Esophagus squamous epithelium (tissue), 5 donors: ENCODE measurements at regions not wholly inside any gene's neighbourhood (a gene's known extent, or its start where the extent isn't known, plus 50 kb on each side); places are given as distances from the start of the nearest gene placed in this dataset.

Experiments
- DNase-seq: peaks from one replicate; lab custom pipeline; 2025; lab: John Stamatoyannopoulos, UW
- H3K27ac ChIP-seq, 4 donors: fragments of 200-600 bp; sonication (generic); one replicate each; pipeline ENCODE4 v1.5.1; 2016 to 2019; ENCODE audit warnings: mild to moderate bottlenecking in 1 of 4
- H3K27me3 ChIP-seq, 4 donors: fragments of 200-600 bp; sonication (generic); 1 replicate in 3 of 4; 2 replicates in 1 of 4; pipeline versions ENCODE4 v1.5.1 to v1.6.0; 2017 to 2021; ENCODE audit warnings: antibody characterized with exemption in 1 of 4
- H3K36me3 ChIP-seq, 3 donors: fragments of 200-600 bp; sonication (generic); one replicate each; pipeline ENCODE4 v1.5.1; 2016 to 2019
- H3K4me1 ChIP-seq, 3 donors: fragments of 200-600 bp; sonication (generic); one replicate each; pipeline ENCODE4 v1.5.1; 2017 to 2019
- H3K4me3 ChIP-seq, 4 donors: fragments of 200-600 bp; sonication (generic); 1 replicate in 3 of 4; 2 replicates in 1 of 4; pipeline ENCODE4 v1.5.1; 2016 to 2019; ENCODE audit warnings: mild to moderate bottlenecking in 2 of 4, moderate library complexity in 1 of 4
- H3K9me3 ChIP-seq, 3 donors: fragments of 200-600 bp; sonication (generic); one replicate each; pipeline ENCODE4 v1.5.1; 2016 to 2019
- POLR2A ChIP-seq, 4 donors: fragments of 450-650 bp; IDR thresholded peaks; one replicate each; pipeline ENCODE4 v1.6.1; 2017; ENCODE audit warnings: antibody characterized with exemption in 4 of 4, mild to moderate bottlenecking in 4 of 4, moderate library complexity in 3 of 4
- WGBS, 2 donors: methylation state at CpG; one replicate each; pipeline ENCODE4 v1.1.5; 2018; 5-methylcytosine and 5-hydroxymethylcytosine counted together
- intact Hi-C: fragments of 100-400 bp; cut with DNase I; formaldehyde crosslinking; loops from one replicate; pipeline ENCODE4 v1.15.0; 2022
- TF ChIP-seq, protein P1 (sequence below), 6 experiments: fragments of 450-650 bp in 4 of 6; fragments of 200-600 bp in 2 of 6; sonication (generic) in 2 of 6; IDR thresholded peaks; one replicate each; pipeline ENCODE4 v1.5.1; 2016 to 2019; ENCODE audit warnings: antibody characterized with exemption in 6 of 6, mild to moderate bottlenecking in 4 of 6, moderate library complexity in 4 of 6
- donor health status: DM: yes; HTN: yes; CAD: no.

DNA sequence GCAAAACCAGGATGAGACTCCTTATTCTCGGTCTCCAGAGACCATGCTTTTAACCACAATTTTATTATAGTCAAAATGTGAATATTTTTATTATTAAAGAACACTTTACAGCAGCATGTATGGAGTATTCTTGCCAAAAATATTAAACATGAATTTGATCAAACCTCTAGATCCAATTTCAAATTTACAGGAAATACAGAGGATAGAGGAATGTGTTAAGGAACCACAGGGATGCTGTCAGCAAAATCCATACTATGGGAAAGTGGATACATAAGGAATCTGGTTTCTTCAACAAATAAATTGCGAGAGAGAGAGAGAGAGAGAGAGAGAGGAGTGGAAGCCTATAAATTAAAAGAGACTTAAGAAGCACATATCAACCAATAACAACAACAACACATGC is 348.2 kb upstream of the NUDT12 start:
- Histone ChIP-seq H3K4me1 (no peaks in the 10 kb centered on the region), H3K27ac (no peak overlapping the region), H3K9me3 (no peaks in the 10 kb centered on the region), H3K36me3 (no peaks in the 10 kb centered on the region), H3K27me3 (no peaks in the 10 kb centered on the region), H3K4me3 (no peak overlapping the region)
- 46 to 62% methylated on average over 2 of the region's 2 CpGs for WGBS, 2 donors
- intact Hi-C loops, result no loop called here
- no peak for DNase-seq
- TF ChIP-seq, protein P1, sequence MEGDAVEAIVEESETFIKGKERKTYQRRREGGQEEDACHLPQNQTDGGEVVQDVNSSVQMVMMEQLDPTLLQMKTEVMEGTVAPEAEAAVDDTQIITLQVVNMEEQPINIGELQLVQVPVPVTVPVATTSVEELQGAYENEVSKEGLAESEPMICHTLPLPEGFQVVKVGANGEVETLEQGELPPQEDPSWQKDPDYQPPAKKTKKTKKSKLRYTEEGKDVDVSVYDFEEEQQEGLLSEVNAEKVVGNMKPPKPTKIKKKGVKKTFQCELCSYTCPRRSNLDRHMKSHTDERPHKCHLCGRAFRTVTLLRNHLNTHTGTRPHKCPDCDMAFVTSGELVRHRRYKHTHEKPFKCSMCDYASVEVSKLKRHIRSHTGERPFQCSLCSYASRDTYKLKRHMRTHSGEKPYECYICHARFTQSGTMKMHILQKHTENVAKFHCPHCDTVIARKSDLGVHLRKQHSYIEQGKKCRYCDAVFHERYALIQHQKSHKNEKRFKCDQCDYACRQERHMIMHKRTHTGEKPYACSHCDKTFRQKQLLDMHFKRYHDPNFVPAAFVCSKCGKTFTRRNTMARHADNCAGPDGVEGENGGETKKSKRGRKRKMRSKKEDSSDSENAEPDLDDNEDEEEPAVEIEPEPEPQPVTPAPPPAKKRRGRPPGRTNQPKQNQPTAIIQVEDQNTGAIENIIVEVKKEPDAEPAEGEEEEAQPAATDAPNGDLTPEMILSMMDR (IDR thresholded peaks at IDR 0.05), result no peak
- no peak for TF ChIP-seq POLR2A (IDR thresholded peaks at IDR 0.05)

DNA sequence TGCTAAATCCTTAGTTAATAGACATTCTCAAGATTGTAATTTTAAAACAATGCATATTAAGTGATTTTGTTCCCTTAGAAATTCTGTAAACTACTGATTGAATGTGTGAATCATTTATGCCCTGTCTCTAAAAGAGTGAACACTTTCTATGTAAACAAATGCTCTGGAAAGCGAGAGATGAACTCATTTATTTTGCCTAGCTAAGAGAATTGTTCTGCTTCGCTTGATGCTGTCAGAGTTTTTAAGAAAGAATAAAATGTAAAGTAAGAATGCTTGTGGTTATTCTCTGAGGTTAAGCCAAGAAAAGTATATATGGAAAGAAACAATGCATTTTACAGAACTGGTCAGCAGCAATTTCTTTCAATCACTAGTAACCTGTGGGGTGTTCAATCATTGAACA is 347.4 kb upstream of the NUDT12 start:
- no peaks in the 10 kb centered on the region for H3K4me1 ChIP-seq
- no peaks in the 10 kb centered on the region for H3K36me3 ChIP-seq
- TF ChIP-seq, protein P1 (IDR thresholded peaks at IDR 0.05), result no peak
- no peak for TF ChIP-seq POLR2A (IDR thresholded peaks at IDR 0.05)
- H3K4me3 ChIP-seq, result no peak overlapping the region
- no peak overlapping the region for H3K27ac ChIP-seq
- WGBS, 2 donors, result 26 to 34% methylated on average over 2 of the region's 2 CpGs
- no peaks in the 10 kb centered on the region for H3K27me3 ChIP-seq
- no peaks in the 10 kb centered on the region for H3K9me3 ChIP-seq
- no peak for DNase-seq
- intact Hi-C loops, result no loop called here

DNA sequence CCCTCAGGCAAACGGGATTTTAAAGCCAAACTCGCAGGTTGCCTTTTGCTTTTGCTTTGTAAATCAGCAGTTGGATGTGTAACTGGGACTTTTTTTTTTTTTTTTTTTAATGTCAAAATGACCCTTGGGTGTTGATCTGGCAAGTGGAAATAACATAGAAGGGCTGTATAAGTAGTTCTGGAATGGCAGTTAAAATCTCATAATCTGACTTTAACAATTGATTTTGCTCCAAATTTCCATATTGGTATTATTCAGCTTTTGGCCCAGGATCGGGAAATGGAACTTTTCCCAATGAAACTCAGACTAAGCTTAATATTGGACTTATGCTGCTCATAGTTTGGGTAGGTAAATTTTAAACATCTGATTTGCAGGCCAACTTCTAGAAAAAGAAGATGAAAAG is 346.8 kb upstream of the NUDT12 start:
- WGBS, 2 donors, result 58 to 74% methylated on average over 3 of the region's 3 CpGs

DNA sequence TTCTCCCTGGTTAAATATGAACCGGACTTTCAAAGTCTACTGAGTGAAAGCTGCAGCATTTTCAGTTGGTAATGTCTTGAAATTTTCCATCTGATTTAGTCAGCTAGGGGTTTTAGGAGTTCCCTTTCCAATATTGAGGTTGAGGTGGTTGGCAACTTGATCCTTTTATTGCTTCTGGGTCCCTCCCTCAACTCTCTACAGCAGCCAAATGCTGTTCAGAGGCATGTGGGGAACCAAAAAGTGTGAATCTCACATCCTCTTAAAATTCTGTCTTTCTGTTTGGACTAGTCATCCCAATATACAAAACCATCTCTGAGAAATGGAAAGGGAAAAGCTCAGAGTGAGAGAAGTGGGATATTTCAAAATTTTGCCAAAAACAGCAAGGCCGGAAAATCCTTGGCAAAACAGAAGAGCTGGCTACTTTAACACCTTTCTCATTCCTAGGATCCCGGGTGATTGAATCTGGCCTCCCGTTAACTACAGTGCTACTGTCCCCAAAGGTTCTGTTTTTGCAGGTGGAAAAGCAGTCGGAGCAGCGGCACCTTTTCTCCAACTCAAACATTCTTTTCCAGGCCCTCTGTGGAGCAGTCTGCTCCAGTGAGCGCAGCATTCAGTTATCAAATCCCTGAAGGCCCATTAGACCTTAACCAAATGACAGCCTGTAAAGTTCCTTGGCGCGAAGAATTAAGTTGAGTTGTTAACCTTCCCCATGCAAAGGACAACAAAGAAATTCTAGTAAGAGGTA is 345.9 kb upstream of the NUDT12 start:
- Histone ChIP-seq H3K27ac (no peak overlapping the region), H3K4me1 (no peaks in the 10 kb centered on the region), H3K4me3 (no peak overlapping the region), H3K9me3 (no peaks in the 10 kb centered on the region), H3K36me3 (no peaks in the 10 kb centered on the region), H3K27me3 (no peaks in the 10 kb centered on the region)
- 72 to 80% methylated on average over 9 of the region's 9 CpGs for WGBS, 2 donors
- intact Hi-C loops, result no loop called here
- TF ChIP-seq, protein P1 (IDR thresholded peaks at IDR 0.05), result no peak
- TF ChIP-seq POLR2A (IDR thresholded peaks at IDR 0.05), result no peak
- DNase-seq, result no peak

More for the DNA sequence above, 346.8 kb upstream of the NUDT12 start:
- intact Hi-C loops, result no loop called here
- Histone ChIP-seq H3K4me3 (no peak overlapping the region), H3K27ac (no peak overlapping the region), H3K9me3 (no peaks in the 10 kb centered on the region), H3K27me3 (no peaks in the 10 kb centered on the region), H3K36me3 (no peaks in the 10 kb centered on the region), H3K4me1 (no peaks in the 10 kb centered on the region)
- no peak for DNase-seq
- TF ChIP-seq, protein P1 (IDR thresholded peaks at IDR 0.05), result no peak

DNA sequence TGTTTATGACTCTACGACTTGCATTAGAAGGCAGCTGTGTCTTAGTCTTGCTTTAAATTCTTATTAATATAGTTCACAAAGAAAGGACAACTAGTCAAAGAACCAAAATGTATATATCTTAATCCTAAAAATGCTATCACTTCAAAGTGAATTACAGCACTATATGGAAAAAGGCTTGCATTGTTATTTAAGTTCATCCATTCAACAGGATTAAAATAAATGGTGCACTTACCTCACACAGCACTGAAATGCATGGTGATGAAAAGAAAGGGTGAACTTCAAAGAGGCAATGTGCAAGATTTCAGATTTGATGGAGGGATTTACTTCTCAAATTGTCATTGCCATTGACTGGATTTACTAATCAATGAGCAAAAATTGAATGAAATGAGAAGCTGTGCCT is 344.4 kb upstream of the NUDT12 start:
- no peak for DNase-seq
- H3K4me3 ChIP-seq, result no peak overlapping the region
- intact Hi-C loops, result no loop called here
- H3K36me3 ChIP-seq, result no peaks in the 10 kb centered on the region
- no peak overlapping the region for H3K27ac ChIP-seq
- 33 to 38% methylated on average over 1 of the region's 1 CpG for WGBS, 2 donors
- no peaks in the 10 kb centered on the region for H3K9me3 ChIP-seq
- no peaks in the 10 kb centered on the region for H3K4me1 ChIP-seq
- H3K27me3 ChIP-seq, result no peaks in the 10 kb centered on the region
- TF ChIP-seq, protein P1 (IDR thresholded peaks at IDR 0.05), result no peak
- no peak for TF ChIP-seq POLR2A (IDR thresholded peaks at IDR 0.05)
